H9 (cell line): ENCODE measurements at regions not wholly inside any gene's neighbourhood (a gene's known extent, or its start where the extent isn't known, plus 50 kb on each side); places are given as distances from the start of the nearest gene placed in this dataset.

Experiments used
- DNase-seq: peaks from one replicate; pipeline ENCODE4 v3.0.0-alpha.2; 2017
- H2AFZ ChIP-seq: one replicate; pipeline ENCODE4 v1.6.1; 2013; ENCODE audit warnings: mild to moderate bottlenecking, low read length, control low read depth, moderate library complexity
- H2AK5ac ChIP-seq: 2 replicates; pipeline ENCODE4 v1.6.1; 2013; ENCODE audit warnings: low read length, control low read depth, mixed read lengths; ENCODE audit not compliant: insufficient read length
- H2BK120ac ChIP-seq: one replicate; pipeline ENCODE4 v1.6.1; 2013; ENCODE audit warnings: low read depth, mild to moderate bottlenecking, low read length, control low read depth, inconsistent platforms; ENCODE audit not compliant: poor library complexity, severe bottlenecking
- H2BK12ac ChIP-seq: 2 replicates; pipeline ENCODE4 v1.6.1; 2013; ENCODE audit warnings: low read length, control low read depth, mixed read lengths, low read depth; ENCODE audit not compliant: insufficient read length
- H2BK15ac ChIP-seq: 2 replicates; pipeline ENCODE4 v1.6.1; 2013; ENCODE audit warnings: low read depth, low read length, control low read depth
- H2BK20ac ChIP-seq: one replicate; pipeline ENCODE4 v1.6.1; 2013; ENCODE audit warnings: low read depth, mild to moderate bottlenecking, low read length, control low read depth, inconsistent platforms; ENCODE audit not compliant: poor library complexity, severe bottlenecking
- H2BK5ac ChIP-seq: 2 replicates; pipeline ENCODE4 v1.6.1; 2013; ENCODE audit warnings: low read length, control low read depth, mixed read lengths; ENCODE audit not compliant: insufficient read length
- H3K14ac ChIP-seq: 2 replicates; pipeline ENCODE4 v1.6.1; 2013; ENCODE audit warnings: low read length, control low read depth; ENCODE audit not compliant: insufficient read depth
- H3K18ac ChIP-seq: 2 replicates; pipeline ENCODE4 v1.6.1; 2013; ENCODE audit warnings: low read depth, mild to moderate bottlenecking, mixed read lengths, low read length, control low read depth; ENCODE audit not compliant: insufficient read length
- H3K23ac ChIP-seq: 2 replicates; pipeline ENCODE4 v1.6.1; 2013; ENCODE audit warnings: low read length, control low read depth, mixed read lengths, low read depth; ENCODE audit not compliant: insufficient read length
- H3K23me2 ChIP-seq: 2 replicates; pipeline ENCODE4 v1.6.1; 2013; ENCODE audit warnings: low read depth, mild to moderate bottlenecking, mixed read lengths, low read length, control low read depth; ENCODE audit not compliant: insufficient read length, poor library complexity, severe bottlenecking
- H3K27ac ChIP-seq: 2 replicates; pipeline ENCODE4 v1.5.1; 2013; ENCODE audit warnings: low read length, control low read depth, mixed read lengths, low read depth; ENCODE audit not compliant: insufficient read length
- H3K27me3 ChIP-seq: 2 replicates; pipeline ENCODE4 v1.6.1; 2013; ENCODE audit warnings: low read length, control low read depth, inconsistent platforms; ENCODE audit not compliant: insufficient read depth
- H3K4ac ChIP-seq: 2 replicates; pipeline ENCODE4 v1.6.1; 2013; ENCODE audit warnings: low read depth, mild to moderate bottlenecking, control low read depth, inconsistent platforms, low read length, moderate library complexity
- H3K4me1 ChIP-seq: 2 replicates; pipeline ENCODE4 v1.6.1; 2013; ENCODE audit warnings: low read length, control low read depth, inconsistent platforms; ENCODE audit not compliant: insufficient read depth
- H3K4me2 ChIP-seq: 2 replicates; pipeline ENCODE4 v1.6.1; 2013; ENCODE audit warnings: low read length, control low read depth, mixed read lengths; ENCODE audit not compliant: insufficient read length, insufficient read depth
- H3K56ac ChIP-seq: 2 replicates; pipeline ENCODE4 v1.6.1; 2013; ENCODE audit warnings: low read depth, mild to moderate bottlenecking, mixed read lengths, low read length, control low read depth; ENCODE audit not compliant: insufficient read length
- H3K79me1 ChIP-seq: 2 replicates; pipeline ENCODE4 v1.6.1; 2013; ENCODE audit warnings: low read depth, mild to moderate bottlenecking, moderate library complexity, low read length, control low read depth, inconsistent platforms; ENCODE audit not compliant: insufficient read depth, poor library complexity, severe bottlenecking
- H3K79me2 ChIP-seq: 2 replicates; pipeline ENCODE4 v1.6.1; 2013; ENCODE audit warnings: low read length, control low read depth, inconsistent platforms; ENCODE audit not compliant: insufficient read depth
- H3K9ac ChIP-seq: 2 replicates; pipeline ENCODE4 v1.6.1; 2013; ENCODE audit warnings: low read length, control low read depth, mixed read lengths; ENCODE audit not compliant: insufficient read length; ENCODE audit errors: extremely low read depth
- H3K9me3 ChIP-seq: one replicate; pipeline ENCODE4 v1.6.1; 2013; ENCODE audit warnings: low read depth, low read length, inconsistent platforms; ENCODE audit not compliant: control insufficient read depth
- H3T11ph ChIP-seq: one replicate; pipeline ENCODE4 v1.6.1; 2013; ENCODE audit warnings: mild to moderate bottlenecking, low read length, control low read depth, inconsistent platforms
- H4K20me1 ChIP-seq: one replicate; pipeline ENCODE4 v1.6.1; 2013; ENCODE audit not compliant: control insufficient read depth, insufficient read length, insufficient read depth
- H4K5ac ChIP-seq: 2 replicates; pipeline ENCODE4 v1.6.1; 2013; ENCODE audit warnings: low read depth, mild to moderate bottlenecking, mixed read lengths, low read length, control low read depth; ENCODE audit not compliant: insufficient read length
- H4K8ac ChIP-seq: replicated peaks from 2 replicates; pipeline ENCODE4 v1.6.1; 2013; ENCODE audit warnings: low read length, control low read depth, mixed read lengths, low read depth; ENCODE audit not compliant: insufficient read length
- H4K91ac ChIP-seq: 2 replicates; pipeline ENCODE4 v1.6.1; 2013; ENCODE audit warnings: low read depth, mild to moderate bottlenecking, moderate library complexity, mixed read lengths, low read length, control low read depth; ENCODE audit not compliant: insufficient read length
- H3K27ac Mint-ChIP-seq, 3 experiments: 2 replicates in 2 of 3; 3 replicates in 1 of 3; pipeline ENCODE4 v1.8.0; 2020 to 2021; ENCODE audit warnings: mixed read lengths in 3 of 3, mild to moderate bottlenecking in 1 of 3, moderate library complexity in 1 of 3
- H3K27me3 Mint-ChIP-seq: 2 replicates; pipeline ENCODE4 v1.8.0; 2021; ENCODE audit warnings: low read depth, mild to moderate bottlenecking, moderate library complexity, mixed read lengths
- H3K36me3 Mint-ChIP-seq, 3 experiments: 2 replicates in 2 of 3; 3 replicates in 1 of 3; pipeline ENCODE4 v1.8.0; 2020 to 2021; ENCODE audit warnings: low read depth in 3 of 3, mixed read lengths in 3 of 3; ENCODE audit not compliant: insufficient read depth in 1 of 3
- H3K4me1 Mint-ChIP-seq, 2 experiments: 2 replicates each; pipeline ENCODE4 v1.8.0; 2020; ENCODE audit warnings: mixed read lengths in 2 of 2
- H3K4me3 Mint-ChIP-seq, 2 experiments: 2 replicates in 1 of 2; 3 replicates in 1 of 2; pipeline ENCODE4 v1.8.0; 2020 to 2021; ENCODE audit warnings: mild to moderate bottlenecking in 2 of 2, mixed read lengths in 2 of 2, moderate library complexity in 1 of 2
- H3K9me3 Mint-ChIP-seq, 2 experiments: 2 replicates in 1 of 2; 3 replicates in 1 of 2; pipeline ENCODE4 v1.8.0; 2020; ENCODE audit warnings: mild to moderate bottlenecking in 2 of 2, mixed read lengths in 2 of 2, moderate library complexity in 1 of 2
- CTCF ChIP-seq: fragments of 200-600 bp; sonication (generic); conservative IDR thresholded peaks from 3 replicates; pipeline ENCODE4 v1.8.0; 2021; ENCODE audit warnings: antibody characterized with exemption, mild to moderate bottlenecking
- WGBS: extraction: QIAGEN DNeasy Blood & Tissue Kit; methylation state at CpG from one replicate; pipeline ENCODE4 v1.1.7; 2013; ENCODE audit warnings: missing lambda C conversion rate, low lambda C conversion rate, mixed read lengths; ENCODE audit not compliant: insufficient read length; ENCODE audit errors: extremely low coverage; 5-methylcytosine and 5-hydroxymethylcytosine counted together

GRCh38 chr11:128304116-128304515, 283.2 kb downstream of the ETS1 start:
- H4K91ac ChIP-seq = no peak overlapping the region
- no peak overlapping the region for H2BK20ac ChIP-seq
- H4K5ac ChIP-seq = no peak overlapping the region
- H2BK5ac ChIP-seq = no peak overlapping the region
- no peaks in the 10 kb centered on the region for H3K79me1 ChIP-seq
- no peak overlapping the region for H2BK12ac ChIP-seq
- no peaks in the 10 kb centered on the region for H3K36me3 Mint-ChIP-seq
- H2BK15ac ChIP-seq = no peak overlapping the region
- no peaks in the 10 kb centered on the region for H3K4me1 ChIP-seq
- no peak overlapping the region for H3K27ac ChIP-seq
- H3K27me3 Mint-ChIP-seq = no peaks in the 10 kb centered on the region
- H3K18ac ChIP-seq = no peak overlapping the region
- no peak for DNase-seq
- no peak for TF ChIP-seq CTCF
- peaks cover 3 to 4% of the 10 kb centered on the region in 2 experiments; a peak in 1 of 5 replicates for H3K9me3 Mint-ChIP-seq
- H2AFZ ChIP-seq = no peak overlapping the region
- no peak overlapping the region for H3K4ac ChIP-seq
- no peak overlapping the region for H3K23ac ChIP-seq
- no peak overlapping the region for H3K14ac ChIP-seq
- WGBS = no CpG with 5 or more reads among the region's 2 CpGs
- H3K79me2 ChIP-seq = no peaks in the 10 kb centered on the region
- H3K56ac ChIP-seq = no peak overlapping the region
- no peak overlapping the region for H3K27ac Mint-ChIP-seq
- H4K8ac ChIP-seq = no peak overlapping the region
- H3T11ph ChIP-seq = no peak overlapping the region
- H2BK120ac ChIP-seq = no peak overlapping the region
- no peak overlapping the region for H3K4me2 ChIP-seq
- H3K9me3 ChIP-seq = no peaks in the 10 kb centered on the region
- H3K9ac ChIP-seq = no peak overlapping the region
- no peak overlapping the region for H3K4me3 Mint-ChIP-seq
- H3K23me2 ChIP-seq = no peaks in the 10 kb centered on the region
- peaks cover 4 to 5% of the 10 kb centered on the region in 2 experiments; a peak in 3 of 4 replicates for H3K4me1 Mint-ChIP-seq
- no peaks in the 10 kb centered on the region for H4K20me1 ChIP-seq
- no peaks in the 10 kb centered on the region for H3K27me3 ChIP-seq
- no peak overlapping the region for H2AK5ac ChIP-seq
